ENCODE measurements at regions not wholly inside any gene's neighbourhood (a gene's known extent, or its start where the extent isn't known, plus 50 kb on each side); places are given as distances from the start of the nearest gene placed in this dataset.

- DNase-seq (ENCODE audit: low spot score): no peak
These were observed 92.0 kb upstream of the PRMT6 start for GRCh38 chr1:106964495-106964894.

GRCh38 chr1:106968644-106969043 is 87.8 kb upstream of the PRMT6 start:
- DNase-seq (ENCODE audit: low spot score): no peak

GRCh38 chr1:106969731-106970130 is 86.7 kb upstream of the PRMT6 start:
- no peak for DNase-seq (ENCODE audit: low spot score)

GRCh38 chr1:106972074-106972473 is 84.4 kb upstream of the PRMT6 start:
- no peak for DNase-seq (ENCODE audit: low spot score)

- DNase-seq (ENCODE audit: low spot score): no peak
These were observed 80.5 kb upstream of the PRMT6 start for GRCh38 chr1:106975944-106976343.

GRCh38 chr1:106978477-106979322 is 77.8 kb upstream of the PRMT6 start:
- no peak for DNase-seq (ENCODE audit: low spot score)

- no peak for DNase-seq (ENCODE audit: low spot score)
These were observed 77.1 kb upstream of the PRMT6 start for GRCh38 chr1:106979371-106979770.

GRCh38 chr1:106980121-106980520 is 76.4 kb upstream of the PRMT6 start:
- DNase-seq (ENCODE audit: low spot score): no peak

GRCh38 chr1:106984801-106985200 is 71.7 kb upstream of the PRMT6 start:
- DNase-seq (ENCODE audit: low spot score): no peak

GRCh38 chr1:106986603-106987002 is 69.9 kb upstream of the PRMT6 start:
- DNase-seq (ENCODE audit: low spot score): no peak

- no peak for DNase-seq (ENCODE audit: low spot score)
These were observed 60.5 kb upstream of the PRMT6 start for GRCh38 chr1:106995970-106996369.

GRCh38 chr1:106998431-106999002 is 58.0 kb upstream of the PRMT6 start:
- DNase-seq (ENCODE audit: low spot score): no peak

GRCh38 chr1:107000902-107001301 is 55.6 kb upstream of the PRMT6 start:
- no peak for DNase-seq (ENCODE audit: low spot score)

GRCh38 chr1:107003972-107004371 is 52.5 kb upstream of the PRMT6 start:
- DNase-seq (ENCODE audit: low spot score): no peak

- no peak for DNase-seq (ENCODE audit: low spot score)
These were observed 52.1 kb upstream of the PRMT6 start for GRCh38 chr1:107004421-107004820.

Data from SW480 (cell line).